A673 (cell line): ENCODE measurements at regions not wholly inside any gene's neighbourhood (a gene's known extent, or its start where the extent isn't known, plus 50 kb on each side); places are given as distances from the start of the nearest gene placed in this dataset.
A peak's percentile ranks its signal among the peaks of the same experiment; 100 is the strongest.

Experiments used
- BruUV-seq: library from RNA; stranded (reverse); fragments of 400-500 nt; replicated peaks from 2 replicates; lab custom pipeline; 2021; lab: Mats Ljungman, UMichigan
- CTCF ChIA-PET: fragments of 300-600 bp; sonication (Branson Sonifier 250); formaldehyde crosslinking; loops from one replicate; lab custom pipeline; 2022; ENCODE audit warnings: antibody characterized with exemption; lab: Charles Lee
- POLR2A ChIA-PET: fragments of 300-600 bp; sonication (Branson Sonifier 250); formaldehyde crosslinking; loops from one replicate; lab custom pipeline; 2022; ENCODE audit warnings: antibody characterized with exemption; ENCODE audit not compliant: low non-redundant PET; lab: Charles Lee
- DNase-seq: peaks from one replicate; pipeline ENCODE4 v3.0.0-alpha.2; 2015; ENCODE audit warnings: low spot score
- H3K27ac ChIP-seq: fragments of 200-600 bp; sonication (generic); 2 replicates; pipeline ENCODE4 v1.5.1; 2016; ENCODE audit warnings: mixed run types, low read depth, mild to moderate bottlenecking, mixed read lengths, antibody characterized with exemption, low read length; ENCODE audit not compliant: poor library complexity, severe bottlenecking
- H3K27me3 ChIP-seq: fragments of 200-600 bp; sonication (generic); replicated peaks from 2 replicates; pipeline ENCODE4 v1.6.1; 2017; ENCODE audit warnings: mixed run types, low read depth, mild to moderate bottlenecking, mixed read lengths, antibody characterized with exemption, low read length; ENCODE audit not compliant: insufficient read depth, poor library complexity
- H3K36me3 ChIP-seq: fragments of 200-600 bp; sonication (generic); 2 replicates; pipeline ENCODE4 v1.6.1; 2016; ENCODE audit warnings: mixed run types, mild to moderate bottlenecking, mixed read lengths, antibody characterized with exemption, low read length; ENCODE audit not compliant: insufficient read depth, poor library complexity, severe bottlenecking
- H3K4me1 ChIP-seq: fragments of 200-600 bp; sonication (generic); 2 replicates; pipeline ENCODE4 v1.6.1; 2017; ENCODE audit warnings: mixed run types, mild to moderate bottlenecking, mixed read lengths, antibody characterized with exemption, low read length; ENCODE audit not compliant: insufficient read depth, poor library complexity, severe bottlenecking
- H3K4me3 ChIP-seq: fragments of 200-600 bp; sonication (generic); 2 replicates; pipeline ENCODE4 v1.5.1; 2016; ENCODE audit warnings: low read depth, mixed run types, mild to moderate bottlenecking, mixed read lengths, low read length; ENCODE audit not compliant: poor library complexity, severe bottlenecking
- H3K9me3 ChIP-seq: fragments of 200-600 bp; sonication (generic); 2 replicates; pipeline ENCODE4 v1.6.1; 2016; ENCODE audit warnings: mixed run types, low read depth, mild to moderate bottlenecking, mixed read lengths, antibody characterized with exemption, low read length; ENCODE audit not compliant: poor library complexity, severe bottlenecking
- EZH2 ChIP-seq: fragments of 200-600 bp; sonication (generic); IDR thresholded peaks from 2 replicates; pipeline ENCODE4 v1.6.1; 2017; ENCODE audit warnings: borderline replicate concordance, low read depth, mild to moderate bottlenecking, mixed read lengths, antibody characterized with exemption, low read length; ENCODE audit not compliant: poor library complexity, severe bottlenecking
- intact Hi-C: fragments of 100-400 bp; cut with micrococcal nuclease; formaldehyde crosslinking; loops from one replicate; pipeline ENCODE4 v1.10.0; 2022; ENCODE audit not compliant: unreplicated experiment
- TF ChIP-seq, protein P1 (sequence below): fragments of 300-800, 200-600 bp; sonication (generic); conservative IDR thresholded peaks from 2 replicates; pipeline ENCODE4 v1.5.1; 2017; ENCODE audit warnings: low read depth, mild to moderate bottlenecking, antibody characterized with exemption, low read length, moderate library complexity, mixed read lengths

DNA sequence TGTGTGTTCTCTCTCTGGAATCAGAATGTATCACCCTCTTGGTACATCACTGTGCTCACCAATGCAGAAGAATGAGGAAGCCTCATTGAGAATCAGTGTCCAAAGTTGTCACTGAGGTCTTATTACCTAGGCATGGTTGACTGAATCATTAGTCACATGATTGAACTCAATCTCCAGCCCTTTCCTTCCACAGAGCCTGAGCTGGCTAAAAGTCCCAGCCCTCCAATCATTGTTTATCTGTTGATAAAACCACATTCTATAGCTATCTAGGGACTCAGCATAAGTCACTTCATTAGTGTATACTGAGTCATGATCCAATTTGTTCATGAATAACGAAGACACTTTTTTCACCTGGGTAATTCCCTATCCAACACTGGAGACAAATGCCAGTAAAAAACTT, 396.8 kb downstream of the TRAM1L1 start:
- TF ChIP-seq EZH2 = no peak
- TF ChIP-seq, protein P1, sequence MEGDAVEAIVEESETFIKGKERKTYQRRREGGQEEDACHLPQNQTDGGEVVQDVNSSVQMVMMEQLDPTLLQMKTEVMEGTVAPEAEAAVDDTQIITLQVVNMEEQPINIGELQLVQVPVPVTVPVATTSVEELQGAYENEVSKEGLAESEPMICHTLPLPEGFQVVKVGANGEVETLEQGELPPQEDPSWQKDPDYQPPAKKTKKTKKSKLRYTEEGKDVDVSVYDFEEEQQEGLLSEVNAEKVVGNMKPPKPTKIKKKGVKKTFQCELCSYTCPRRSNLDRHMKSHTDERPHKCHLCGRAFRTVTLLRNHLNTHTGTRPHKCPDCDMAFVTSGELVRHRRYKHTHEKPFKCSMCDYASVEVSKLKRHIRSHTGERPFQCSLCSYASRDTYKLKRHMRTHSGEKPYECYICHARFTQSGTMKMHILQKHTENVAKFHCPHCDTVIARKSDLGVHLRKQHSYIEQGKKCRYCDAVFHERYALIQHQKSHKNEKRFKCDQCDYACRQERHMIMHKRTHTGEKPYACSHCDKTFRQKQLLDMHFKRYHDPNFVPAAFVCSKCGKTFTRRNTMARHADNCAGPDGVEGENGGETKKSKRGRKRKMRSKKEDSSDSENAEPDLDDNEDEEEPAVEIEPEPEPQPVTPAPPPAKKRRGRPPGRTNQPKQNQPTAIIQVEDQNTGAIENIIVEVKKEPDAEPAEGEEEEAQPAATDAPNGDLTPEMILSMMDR = no peak
- POLR2A ChIA-PET = no interaction called here
- H3K4me3 ChIP-seq = no peak overlapping the region
- no peak for DNase-seq
- CTCF ChIA-PET = no interaction called here
- no TSS peak for BruUV-seq
- intact Hi-C loops = no loop called here
- no peaks in the 10 kb centered on the region for H3K36me3 ChIP-seq
- no peaks in the 10 kb centered on the region for H3K4me1 ChIP-seq
- no peaks in the 10 kb centered on the region for H3K9me3 ChIP-seq
- H3K27me3 ChIP-seq = no peaks in the 10 kb centered on the region
- no peak overlapping the region for H3K27ac ChIP-seq

DNA sequence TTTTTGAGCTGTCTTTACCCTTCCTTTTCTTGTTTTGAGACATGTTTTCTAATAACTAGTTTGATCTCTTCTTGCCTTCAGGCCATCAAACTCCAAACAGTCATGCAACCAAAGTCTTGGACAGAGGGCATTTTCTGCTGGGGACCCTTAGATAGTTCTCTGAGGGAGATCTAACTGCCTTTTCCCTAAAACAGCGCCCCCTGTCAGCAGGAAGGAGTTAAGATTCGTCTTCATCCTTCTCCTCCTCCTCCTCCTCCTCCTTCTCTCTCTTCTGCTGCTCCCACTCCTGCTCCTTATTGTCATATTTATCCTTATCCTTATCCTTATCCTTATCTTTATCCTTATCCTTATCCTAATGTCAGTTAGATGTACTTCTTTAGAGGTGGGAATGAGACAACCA, 417.2 kb downstream of the TRAM1L1 start:
- H3K27ac ChIP-seq = no peak overlapping the region
- POLR2A ChIA-PET = no interaction called here
- H3K9me3 ChIP-seq = no peaks in the 10 kb centered on the region
- TF ChIP-seq EZH2 = no peak
- TF ChIP-seq, protein P1 = peak; percentile 40; the same call in 1 of the 2 replicates
- intact Hi-C loops = no loop called here
- no peaks in the 10 kb centered on the region for H3K27me3 ChIP-seq
- DNase-seq = no peak
- H3K4me1 ChIP-seq = no peaks in the 10 kb centered on the region
- no TSS peak for BruUV-seq
- H3K36me3 ChIP-seq = no peaks in the 10 kb centered on the region
- no peak overlapping the region for H3K4me3 ChIP-seq
- CTCF ChIA-PET = no interaction called here

DNA sequence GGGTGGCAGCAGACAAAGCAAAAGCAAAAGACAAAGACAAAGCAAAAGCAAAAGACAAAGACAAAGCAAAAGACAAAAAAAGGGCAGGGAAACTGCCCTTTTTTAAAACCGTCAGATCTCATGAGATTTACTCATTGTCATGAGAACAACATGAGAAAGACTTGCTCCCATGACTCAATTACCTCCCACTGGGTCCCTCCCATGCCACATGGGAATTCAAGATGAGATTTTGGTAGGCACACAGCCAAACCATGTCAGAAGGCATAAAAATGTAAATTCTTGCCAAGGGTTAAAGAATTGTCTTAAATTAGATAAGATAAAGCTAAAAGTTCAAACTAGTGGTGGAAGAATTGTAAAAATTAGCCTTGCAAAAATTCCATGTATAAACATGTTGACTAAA, 419.7 kb downstream of the TRAM1L1 start:
- ChIA-PET CTCF (no interaction called here), POLR2A (no interaction called here)
- no peaks in the 10 kb centered on the region for H3K27me3 ChIP-seq
- intact Hi-C loops = no loop called here
- no peak overlapping the region for H3K27ac ChIP-seq
- no peak for TF ChIP-seq EZH2
- TF ChIP-seq, protein P1 = no peak
- DNase-seq = peak; percentile 36
- no peaks in the 10 kb centered on the region for H3K4me1 ChIP-seq
- H3K4me3 ChIP-seq = no peak overlapping the region
- BruUV-seq = no TSS peak
- no peaks in the 10 kb centered on the region for H3K36me3 ChIP-seq
- no peaks in the 10 kb centered on the region for H3K9me3 ChIP-seq
